HG02852 (cell line): ENCODE measurements at regions not wholly inside any gene's neighbourhood (a gene's known extent, or its start where the extent isn't known, plus 50 kb on each side); places are given as distances from the start of the nearest gene placed in this dataset.
"Not testable (repeated sequence)": the region's sequence is repeated elsewhere in the genome, so short reads cannot be mapped to it uniquely, and the experiment has no call there.

Experiments
- ATAC-seq: cut with Tn5 transposase; IDR thresholded peaks from one replicate; pipeline ENCODE4 v1.9.1; 2021; ENCODE audit warnings: mild to moderate bottlenecking, moderate library complexity; ENCODE audit not compliant: unreplicated experiment

GRCh38 chr2:2731816-2732284 lies 400.8 kb upstream of the MYT1L start:
- ATAC-seq: no peak

GRCh38 chr2:2731101-2731815 lies 400.2 kb upstream of the MYT1L start:
- no peak for ATAC-seq

GRCh38 chr2:2730301-2730833 lies 399.3 kb upstream of the MYT1L start:
- no peak for ATAC-seq

- ATAC-seq: no peak
These were observed 398.2 kb upstream of the MYT1L start for GRCh38 chr2:2729246-2729645.

GRCh38 chr2:2728635-2729034 lies 397.6 kb upstream of the MYT1L start:
- ATAC-seq: no peak

GRCh38 chr2:2727876-2728511 lies 396.9 kb upstream of the MYT1L start:
- no peak for ATAC-seq

- no peak for ATAC-seq
These were observed 395.1 kb upstream of the MYT1L start for GRCh38 chr2:2726163-2726562.

- no peak for ATAC-seq
These were observed 392.0 kb upstream of the MYT1L start for GRCh38 chr2:2723064-2723463.

- ATAC-seq: no peak
These were observed 390.3 kb upstream of the MYT1L start for GRCh38 chr2:2721296-2721835.

GRCh38 chr2:2720806-2721205 lies 389.7 kb upstream of the MYT1L start:
- not testable (repeated sequence) for ATAC-seq

- ATAC-seq: no peak
These were observed 389.3 kb upstream of the MYT1L start for GRCh38 chr2:2720351-2720750.

- no peak for ATAC-seq
These were observed 388.7 kb upstream of the MYT1L start for GRCh38 chr2:2719781-2720180.

- ATAC-seq: no peak
These were observed 387.9 kb upstream of the MYT1L start for GRCh38 chr2:2719015-2719414.

GRCh38 chr2:2717406-2717805 lies 386.3 kb upstream of the MYT1L start:
- no peak for ATAC-seq

- no peak for ATAC-seq
These were observed 385.7 kb upstream of the MYT1L start for GRCh38 chr2:2716771-2717170.

GRCh38 chr2:2715036-2715818 lies 384.2 kb upstream of the MYT1L start:
- ATAC-seq: no peak

GRCh38 chr2:2714408-2714807 lies 383.3 kb upstream of the MYT1L start:
- ATAC-seq: no peak

GRCh38 chr2:2709431-2709770 lies 378.3 kb upstream of the MYT1L start:
- no peak for ATAC-seq

GRCh38 chr2:2708575-2709430 lies 377.7 kb upstream of the MYT1L start:
- no peak for ATAC-seq

GRCh38 chr2:2707206-2707991 lies 376.3 kb upstream of the MYT1L start:
- ATAC-seq: no peak
